ENCODE measurements at regions not wholly inside any gene's neighbourhood (a gene's known extent, or its start where the extent isn't known, plus 50 kb on each side); places are given as distances from the start of the nearest gene placed in this dataset.

DNA sequence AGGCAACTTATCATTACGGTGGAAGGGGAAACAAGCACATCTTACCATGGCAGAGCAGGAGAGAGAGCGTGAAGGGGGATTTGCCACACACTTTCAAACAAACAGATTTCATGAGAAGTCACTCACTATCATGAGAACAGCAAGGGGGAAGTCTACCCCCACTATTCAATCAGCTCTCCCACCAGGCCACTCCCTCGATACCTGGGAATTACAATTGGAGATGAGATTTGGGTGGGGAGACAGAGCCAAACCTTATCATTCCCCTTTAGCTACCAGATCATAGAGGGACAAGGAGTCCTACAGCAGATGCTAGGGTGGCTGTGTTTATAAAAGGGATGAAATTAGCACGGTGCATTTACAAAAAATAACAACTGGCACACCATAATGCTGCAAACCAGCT is 2149.4 kb upstream of the ACO1 start:
- TF ChIP-seq, protein P1, sequence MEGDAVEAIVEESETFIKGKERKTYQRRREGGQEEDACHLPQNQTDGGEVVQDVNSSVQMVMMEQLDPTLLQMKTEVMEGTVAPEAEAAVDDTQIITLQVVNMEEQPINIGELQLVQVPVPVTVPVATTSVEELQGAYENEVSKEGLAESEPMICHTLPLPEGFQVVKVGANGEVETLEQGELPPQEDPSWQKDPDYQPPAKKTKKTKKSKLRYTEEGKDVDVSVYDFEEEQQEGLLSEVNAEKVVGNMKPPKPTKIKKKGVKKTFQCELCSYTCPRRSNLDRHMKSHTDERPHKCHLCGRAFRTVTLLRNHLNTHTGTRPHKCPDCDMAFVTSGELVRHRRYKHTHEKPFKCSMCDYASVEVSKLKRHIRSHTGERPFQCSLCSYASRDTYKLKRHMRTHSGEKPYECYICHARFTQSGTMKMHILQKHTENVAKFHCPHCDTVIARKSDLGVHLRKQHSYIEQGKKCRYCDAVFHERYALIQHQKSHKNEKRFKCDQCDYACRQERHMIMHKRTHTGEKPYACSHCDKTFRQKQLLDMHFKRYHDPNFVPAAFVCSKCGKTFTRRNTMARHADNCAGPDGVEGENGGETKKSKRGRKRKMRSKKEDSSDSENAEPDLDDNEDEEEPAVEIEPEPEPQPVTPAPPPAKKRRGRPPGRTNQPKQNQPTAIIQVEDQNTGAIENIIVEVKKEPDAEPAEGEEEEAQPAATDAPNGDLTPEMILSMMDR (IDR thresholded peaks at IDR 0.05) = no peak
- no peak for TF ChIP-seq EZH2 (IDR thresholded peaks at IDR 0.05)
- TF ChIP-seq EZH2phosphoT487 (IDR thresholded peaks at IDR 0.05) = no peak

All from neural progenitor cell (in vitro differentiated cells).